Esophagus squamous epithelium (tissue), 5 donors: ENCODE measurements at regions not wholly inside any gene's neighbourhood (a gene's known extent, or its start where the extent isn't known, plus 50 kb on each side); places are given as distances from the start of the nearest gene placed in this dataset.
A peak's percentile ranks its signal among the peaks of the same experiment; 100 is the strongest.

Experiments used
- DNase-seq: peaks from one replicate; lab custom pipeline; 2025; lab: John Stamatoyannopoulos, UW
- H3K27ac ChIP-seq, 4 donors: fragments of 200-600 bp; sonication (generic); one replicate each; pipeline ENCODE4 v1.5.1; 2016 to 2019; ENCODE audit warnings: mild to moderate bottlenecking in 1 of 4
- H3K27me3 ChIP-seq, 4 donors: fragments of 200-600 bp; sonication (generic); 1 replicate in 3 of 4; 2 replicates in 1 of 4; pipeline versions ENCODE4 v1.5.1 to v1.6.0; 2017 to 2021; ENCODE audit warnings: antibody characterized with exemption in 1 of 4
- H3K36me3 ChIP-seq, 3 donors: fragments of 200-600 bp; sonication (generic); one replicate each; pipeline ENCODE4 v1.5.1; 2016 to 2019
- H3K4me1 ChIP-seq, 3 donors: fragments of 200-600 bp; sonication (generic); one replicate each; pipeline ENCODE4 v1.5.1; 2017 to 2019
- H3K4me3 ChIP-seq, 4 donors: fragments of 200-600 bp; sonication (generic); 1 replicate in 3 of 4; 2 replicates in 1 of 4; pipeline ENCODE4 v1.5.1; 2016 to 2019; ENCODE audit warnings: mild to moderate bottlenecking in 2 of 4, moderate library complexity in 1 of 4
- H3K9me3 ChIP-seq, 3 donors: fragments of 200-600 bp; sonication (generic); one replicate each; pipeline ENCODE4 v1.5.1; 2016 to 2019
- CTCF ChIP-seq, 6 experiments: fragments of 450-650 bp in 4 of 6; fragments of 200-600 bp in 2 of 6; sonication (generic) in 2 of 6; IDR thresholded peaks; one replicate each; pipeline ENCODE4 v1.5.1; 2016 to 2019; ENCODE audit warnings: antibody characterized with exemption in 6 of 6, mild to moderate bottlenecking in 4 of 6, moderate library complexity in 4 of 6
- POLR2A ChIP-seq, 4 donors: fragments of 450-650 bp; IDR thresholded peaks; one replicate each; pipeline ENCODE4 v1.6.1; 2017; ENCODE audit warnings: antibody characterized with exemption in 4 of 4, mild to moderate bottlenecking in 4 of 4, moderate library complexity in 3 of 4
- WGBS, 2 donors: methylation state at CpG; one replicate each; pipeline ENCODE4 v1.1.5; 2018; 5-methylcytosine and 5-hydroxymethylcytosine counted together
- intact Hi-C: fragments of 100-400 bp; cut with DNase I; formaldehyde crosslinking; loops from one replicate; pipeline ENCODE4 v1.15.0; 2022
- donor health status: DM: yes; HTN: yes; CAD: no.

GRCh38 chr4:155530857-155531256 is 135.8 kb upstream of the GUCY1A1 start:
- no peak for TF ChIP-seq CTCF (IDR thresholded peaks at IDR 0.05)
- no peak for TF ChIP-seq POLR2A (IDR thresholded peaks at IDR 0.05)
- Histone ChIP-seq H3K36me3 (no peaks in the 10 kb centered on the region), H3K27me3 (no peaks in the 10 kb centered on the region), H3K9me3 (no peaks in the 10 kb centered on the region), H3K4me3 (no peak overlapping the region), H3K27ac (no peak overlapping the region), H3K4me1 (peaks cover 0 to 18% (median 0%) of the 10 kb centered on the region in 3 donors)
- WGBS, 2 donors = 59 to 77% methylated on average over 4 to 5 of the region's 5 CpGs
- intact Hi-C loops = no loop called here
- DNase-seq = no peak

- intact Hi-C loops = no loop called here
- Histone ChIP-seq H3K36me3 (no peaks in the 10 kb centered on the region), H3K4me3 (no peak overlapping the region), H3K27me3 (no peaks in the 10 kb centered on the region), H3K4me1 (peaks cover 0 to 18% (median 0%) of the 10 kb centered on the region in 3 donors), H3K27ac (no peak overlapping the region), H3K9me3 (no peaks in the 10 kb centered on the region)
- 37 to 44% methylated on average over 3 of the region's 3 CpGs for WGBS, 2 donors
- no peak for DNase-seq
- no peak for TF ChIP-seq CTCF (IDR thresholded peaks at IDR 0.05)
- TF ChIP-seq POLR2A (IDR thresholded peaks at IDR 0.05) = no peak
Measured at GRCh38 chr4:155530290-155530689, 136.4 kb upstream of the GUCY1A1 start.

GRCh38 chr4:155529716-155530115 is 136.9 kb upstream of the GUCY1A1 start:
- DNase-seq = no peak
- Histone ChIP-seq H3K4me1 (peaks cover 0 to 18% (median 0%) of the 10 kb centered on the region in 3 donors), H3K4me3 (no peak overlapping the region), H3K27me3 (no peaks in the 10 kb centered on the region), H3K36me3 (no peaks in the 10 kb centered on the region), H3K27ac (no peak overlapping the region), H3K9me3 (no peaks in the 10 kb centered on the region)
- no peak for TF ChIP-seq CTCF (IDR thresholded peaks at IDR 0.05)
- intact Hi-C loops = no loop called here
- 72 to 74% methylated on average over 3 of the region's 3 CpGs for WGBS, 2 donors

GRCh38 chr4:155529272-155529671 is 137.4 kb upstream of the GUCY1A1 start:
- no peak for DNase-seq
- no peak overlapping the region for H3K27ac ChIP-seq
- H3K36me3 ChIP-seq = no peaks in the 10 kb centered on the region
- H3K4me3 ChIP-seq = no peak overlapping the region
- peaks cover 0 to 18% (median 0%) of the 10 kb centered on the region in 3 donors for H3K4me1 ChIP-seq
- 58 to 59% methylated on average over 3 of the region's 3 CpGs for WGBS, 2 donors
- no peak for TF ChIP-seq POLR2A (IDR thresholded peaks at IDR 0.05)
- TF ChIP-seq CTCF (IDR thresholded peaks at IDR 0.05) = peak in 1 of 6 experiments; percentile 5
- H3K27me3 ChIP-seq = no peaks in the 10 kb centered on the region
- intact Hi-C loops = no loop called here
- H3K9me3 ChIP-seq = no peaks in the 10 kb centered on the region

- H3K4me3 ChIP-seq = peak overlapping the region in 1 of 4 donors; percentile 27
- no peaks in the 10 kb centered on the region for H3K9me3 ChIP-seq
- peaks cover 0 to 18% (median 0%) of the 10 kb centered on the region in 3 donors for H3K4me1 ChIP-seq
- peak overlapping the region; percentile 19 to 73 (median 67) for H3K27ac ChIP-seq
- no peaks in the 10 kb centered on the region for H3K27me3 ChIP-seq
- H3K36me3 ChIP-seq = no peaks in the 10 kb centered on the region
- intact Hi-C loops = no loop called here
- 35 to 37% methylated on average over 8 of the region's 8 CpGs for WGBS, 2 donors
- DNase-seq = no peak
- TF ChIP-seq POLR2A (IDR thresholded peaks at IDR 0.05) (no peak), CTCF (IDR thresholded peaks at IDR 0.05) (no peak)
Measured at GRCh38 chr4:155526452-155527169, 140.0 kb upstream of the GUCY1A1 start.
